ENCODE measurements at regions not wholly inside any gene's neighbourhood (a gene's known extent, or its start where the extent isn't known, plus 50 kb on each side); places are given as distances from the start of the nearest gene placed in this dataset.

DNA sequence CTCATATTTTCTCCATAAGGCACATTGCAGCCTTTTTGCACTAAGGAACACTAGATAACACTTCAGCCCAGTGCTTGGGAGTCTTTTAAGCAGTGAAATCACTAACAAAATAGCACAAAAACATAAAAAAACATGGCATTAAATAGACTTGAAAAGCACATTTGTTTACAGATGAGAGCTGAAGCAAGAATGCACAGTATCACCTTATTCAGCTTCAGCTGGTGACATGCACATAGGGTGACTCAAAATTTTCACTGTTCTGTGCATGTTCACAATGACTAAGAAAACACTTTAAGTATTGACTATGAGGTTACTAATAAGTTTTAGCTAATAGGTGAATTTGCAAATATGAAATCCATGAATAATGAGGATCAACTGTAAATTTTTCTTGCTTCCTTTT, 293.9 kb upstream of the TARS1 start:
- peaks cover 28% of the 10 kb centered on the region for H3K4me1 ChIP-seq (ENCODE audit: insufficient read depth, poor library complexity, severe bottlenecking)
- DNase-seq (ENCODE audit: low spot score) (no peak), ATAC-seq (ENCODE audit: low read depth) (peak; percentile 49)
- TF ChIP-seq, protein P1, sequence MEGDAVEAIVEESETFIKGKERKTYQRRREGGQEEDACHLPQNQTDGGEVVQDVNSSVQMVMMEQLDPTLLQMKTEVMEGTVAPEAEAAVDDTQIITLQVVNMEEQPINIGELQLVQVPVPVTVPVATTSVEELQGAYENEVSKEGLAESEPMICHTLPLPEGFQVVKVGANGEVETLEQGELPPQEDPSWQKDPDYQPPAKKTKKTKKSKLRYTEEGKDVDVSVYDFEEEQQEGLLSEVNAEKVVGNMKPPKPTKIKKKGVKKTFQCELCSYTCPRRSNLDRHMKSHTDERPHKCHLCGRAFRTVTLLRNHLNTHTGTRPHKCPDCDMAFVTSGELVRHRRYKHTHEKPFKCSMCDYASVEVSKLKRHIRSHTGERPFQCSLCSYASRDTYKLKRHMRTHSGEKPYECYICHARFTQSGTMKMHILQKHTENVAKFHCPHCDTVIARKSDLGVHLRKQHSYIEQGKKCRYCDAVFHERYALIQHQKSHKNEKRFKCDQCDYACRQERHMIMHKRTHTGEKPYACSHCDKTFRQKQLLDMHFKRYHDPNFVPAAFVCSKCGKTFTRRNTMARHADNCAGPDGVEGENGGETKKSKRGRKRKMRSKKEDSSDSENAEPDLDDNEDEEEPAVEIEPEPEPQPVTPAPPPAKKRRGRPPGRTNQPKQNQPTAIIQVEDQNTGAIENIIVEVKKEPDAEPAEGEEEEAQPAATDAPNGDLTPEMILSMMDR (IDR thresholded peaks at IDR 0.05; ENCODE audit: poor library complexity, severe bottlenecking), result no peak
- no peaks in the 10 kb centered on the region for H3K9me3 ChIP-seq (ENCODE audit: severe bottlenecking)
- no peaks in the 10 kb centered on the region for H3K36me3 ChIP-seq (ENCODE audit: low read depth)
- no peaks in the 10 kb centered on the region for H3K27me3 ChIP-seq (ENCODE audit: insufficient read depth, poor library complexity, severe bottlenecking)
- peak overlapping the region; percentile 97 for H3K27ac ChIP-seq (ENCODE audit: poor library complexity, severe bottlenecking)
- no peak overlapping the region for H3K4me3 ChIP-seq (ENCODE audit: severe bottlenecking)

DNA sequence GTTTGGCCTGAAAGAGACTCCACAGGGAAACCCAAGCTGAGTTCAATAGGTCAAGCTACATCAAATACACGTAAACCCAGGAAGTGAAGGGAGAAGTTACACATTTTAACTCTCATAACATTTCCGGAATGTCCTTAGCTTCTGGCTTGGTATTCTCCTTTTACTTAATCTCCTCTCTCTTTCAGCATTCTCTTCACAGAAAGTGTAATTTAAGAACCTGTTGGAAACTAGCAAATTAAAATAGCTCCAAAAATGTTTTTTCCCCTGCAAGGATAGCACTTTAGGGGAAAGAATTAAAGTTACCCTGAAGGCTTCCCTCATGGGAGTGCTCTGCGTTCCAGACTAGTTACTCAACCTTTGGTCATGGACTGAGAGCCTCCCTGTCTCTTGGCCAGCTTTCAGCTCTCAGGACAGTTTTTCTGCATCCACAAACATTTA, 292.7 kb upstream of the TARS1 start:
- H3K36me3 ChIP-seq (ENCODE audit: low read depth), result no peaks in the 10 kb centered on the region
- ATAC-seq (ENCODE audit: low read depth) (peak; percentile 98), DNase-seq (ENCODE audit: low spot score) (no peak)
- no peaks in the 10 kb centered on the region for H3K9me3 ChIP-seq (ENCODE audit: severe bottlenecking)
- H3K27me3 ChIP-seq (ENCODE audit: insufficient read depth, poor library complexity, severe bottlenecking), result no peaks in the 10 kb centered on the region
- H3K4me3 ChIP-seq (ENCODE audit: severe bottlenecking), result no peak overlapping the region
- peak overlapping the region; percentile 97 for H3K27ac ChIP-seq (ENCODE audit: poor library complexity, severe bottlenecking)
- TF ChIP-seq, protein P1 (IDR thresholded peaks at IDR 0.05; ENCODE audit: poor library complexity, severe bottlenecking), result no peak
- peaks cover 28% of the 10 kb centered on the region for H3K4me1 ChIP-seq (ENCODE audit: insufficient read depth, poor library complexity, severe bottlenecking)

DNA sequence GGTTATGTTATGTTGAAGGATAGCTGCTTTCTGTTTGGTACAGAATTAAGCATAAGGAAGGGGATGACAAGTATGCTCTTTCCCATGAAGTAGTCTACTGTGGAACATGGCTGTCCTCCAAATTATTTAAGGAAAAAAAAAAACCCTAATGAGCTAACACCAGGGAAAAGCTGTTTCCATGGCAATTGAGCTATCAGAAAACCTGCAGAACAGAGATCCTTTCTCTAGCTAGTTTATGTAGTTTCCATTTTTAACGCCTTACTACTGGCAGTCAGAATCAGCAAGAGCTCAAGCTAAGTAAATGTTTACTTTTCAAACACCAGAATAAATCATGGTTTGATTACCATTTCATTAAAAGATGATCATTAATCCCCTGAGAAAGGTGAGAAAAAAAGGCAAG, 287.4 kb upstream of the TARS1 start:
- Histone ChIP-seq H3K27ac (ENCODE audit: poor library complexity, severe bottlenecking) (no peak overlapping the region), H3K36me3 (ENCODE audit: low read depth) (no peaks in the 10 kb centered on the region), H3K9me3 (ENCODE audit: severe bottlenecking) (no peaks in the 10 kb centered on the region), H3K4me3 (ENCODE audit: severe bottlenecking) (no peak overlapping the region), H3K27me3 (ENCODE audit: insufficient read depth, poor library complexity, severe bottlenecking) (no peaks in the 10 kb centered on the region), H3K4me1 (ENCODE audit: insufficient read depth, poor library complexity, severe bottlenecking) (peaks cover 6% of the 10 kb centered on the region)
- TF ChIP-seq, protein P1 (IDR thresholded peaks at IDR 0.05; ENCODE audit: poor library complexity, severe bottlenecking), result no peak
- ATAC-seq (ENCODE audit: low read depth) (no peak), DNase-seq (ENCODE audit: low spot score) (no peak)

DNA sequence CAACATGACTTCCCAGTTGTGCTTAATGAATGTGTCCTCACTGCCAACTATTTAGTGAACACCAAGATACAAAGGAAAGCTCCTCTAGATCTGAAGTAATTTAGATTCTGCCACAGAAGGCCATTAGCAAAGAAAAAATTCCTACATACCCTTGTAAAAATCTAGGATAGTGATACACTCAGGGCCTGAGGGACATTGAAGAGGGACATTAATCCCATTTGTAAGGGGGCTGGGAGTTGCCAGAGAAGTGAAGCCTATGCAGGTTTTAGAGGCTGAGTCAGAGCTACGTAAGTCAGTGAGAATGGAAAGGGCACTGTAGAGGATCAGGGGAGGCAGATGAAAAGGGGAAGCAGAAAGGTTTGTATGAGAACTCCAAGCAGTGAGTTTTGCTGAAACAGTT, 286.9 kb upstream of the TARS1 start:
- Histone ChIP-seq H3K27ac (ENCODE audit: poor library complexity, severe bottlenecking) (no peak overlapping the region), H3K27me3 (ENCODE audit: insufficient read depth, poor library complexity, severe bottlenecking) (no peaks in the 10 kb centered on the region), H3K4me1 (ENCODE audit: insufficient read depth, poor library complexity, severe bottlenecking) (peaks cover 1% of the 10 kb centered on the region), H3K36me3 (ENCODE audit: low read depth) (no peaks in the 10 kb centered on the region), H3K4me3 (ENCODE audit: severe bottlenecking) (no peak overlapping the region), H3K9me3 (ENCODE audit: severe bottlenecking) (no peaks in the 10 kb centered on the region)
- no peak for DNase-seq (ENCODE audit: low spot score)
- no peak for ATAC-seq (ENCODE audit: low read depth)
- TF ChIP-seq, protein P1 (IDR thresholded peaks at IDR 0.05; ENCODE audit: poor library complexity, severe bottlenecking), result no peak

DNA sequence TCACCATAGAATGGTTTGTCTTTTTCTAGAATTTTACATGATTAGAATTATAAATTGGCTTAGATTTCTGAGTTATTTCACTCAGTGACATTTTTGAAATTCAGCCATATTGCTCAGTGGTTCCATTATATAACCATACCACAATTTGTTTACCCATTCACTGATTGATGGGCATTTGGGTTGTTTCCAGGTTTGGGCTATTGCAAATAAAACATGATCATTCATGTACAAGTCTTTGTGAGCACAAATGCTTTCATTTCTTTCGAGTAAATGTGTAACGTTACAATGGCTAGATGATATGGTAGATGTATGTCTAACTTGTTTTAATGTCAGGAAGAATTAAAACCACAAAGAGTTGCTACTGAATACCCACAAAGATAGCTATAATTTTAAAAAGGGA, 279.9 kb upstream of the TARS1 start:
- H3K36me3 ChIP-seq (ENCODE audit: low read depth), result no peaks in the 10 kb centered on the region
- H3K27ac ChIP-seq (ENCODE audit: poor library complexity, severe bottlenecking), result no peak overlapping the region
- H3K9me3 ChIP-seq (ENCODE audit: severe bottlenecking), result no peaks in the 10 kb centered on the region
- no peak for DNase-seq (ENCODE audit: low spot score)
- no peaks in the 10 kb centered on the region for H3K27me3 ChIP-seq (ENCODE audit: insufficient read depth, poor library complexity, severe bottlenecking)
- TF ChIP-seq, protein P1 (IDR thresholded peaks at IDR 0.05; ENCODE audit: poor library complexity, severe bottlenecking), result no peak
- ATAC-seq (ENCODE audit: low read depth), result no peak
- no peak overlapping the region for H3K4me3 ChIP-seq (ENCODE audit: severe bottlenecking)
- H3K4me1 ChIP-seq (ENCODE audit: insufficient read depth, poor library complexity, severe bottlenecking), result peaks cover 6% of the 10 kb centered on the region
